Right ventricle myocardium inferior (tissue), 1 donor: ENCODE measurements at regions not wholly inside any gene's neighbourhood (a gene's known extent, or its start where the extent isn't known, plus 50 kb on each side); places are given as distances from the start of the nearest gene placed in this dataset.

Experiments used
- ATAC-seq: fragments of 200-7000 bp; cut with Tn5 transposase; one replicate; pipeline ENCODE4 v1.9.1; 2020; ENCODE audit warnings: mild to moderate bottlenecking, moderate library complexity
- DNase-seq: peaks from one replicate; pipeline ENCODE4 v3.0.0; 2021; ENCODE audit errors: missing footprints
- intact Hi-C: fragments of 100-400 bp; cut with DNase I; formaldehyde crosslinking; loops from one replicate; pipeline ENCODE4 v1.11.0; 2022
- donor health status: DM: no; HTN: yes; CAD: no; lungs with severe emphysema.

- DNase-seq (no peak), ATAC-seq (no peak)
- intact Hi-C loops = no loop called here
These were observed 79.4 kb upstream of the TTC34 start for GRCh38 chr1:2880812-2881295.

- no peak for DNase-seq
- intact Hi-C loops = no loop called here
- no peak for ATAC-seq
These were observed 80.1 kb upstream of the TTC34 start for GRCh38 chr1:2881556-2881955.

- peak; percentile 8 for ATAC-seq
- intact Hi-C loops = no loop called here
- DNase-seq = no peak
These were observed 81.6 kb upstream of the TTC34 start for GRCh38 chr1:2882966-2883696.

- intact Hi-C loops = no loop called here
- no peak for ATAC-seq
- no peak for DNase-seq
These were observed 83.5 kb upstream of the TTC34 start for GRCh38 chr1:2885001-2885400.

- intact Hi-C loops = no loop called here
- ATAC-seq (no peak), DNase-seq (no peak)
These were observed 85.1 kb upstream of the TTC34 start for GRCh38 chr1:2886631-2887030.

- intact Hi-C loops = no loop called here
- DNase-seq (no peak), ATAC-seq (no peak)
These were observed 86.7 kb upstream of the TTC34 start for GRCh38 chr1:2887941-2888855.

GRCh38 chr1:2890221-2890850, 88.8 kb upstream of the TTC34 start:
- no peak for DNase-seq
- intact Hi-C loops = no loop called here
- no peak for ATAC-seq

GRCh38 chr1:2891923-2892448, 90.5 kb upstream of the TTC34 start:
- no peak for DNase-seq
- no peak for ATAC-seq
- intact Hi-C loops = no loop called here

GRCh38 chr1:2893473-2894120, 92.1 kb upstream of the TTC34 start:
- intact Hi-C loops = no loop called here
- ATAC-seq = peak; percentile 10
- DNase-seq = no peak

- no peak for DNase-seq
- no peak for ATAC-seq
These were observed 93.0 kb upstream of the TTC34 start for GRCh38 chr1:2894381-2895041.

GRCh38 chr1:2896824-2897223, 95.3 kb upstream of the TTC34 start:
- intact Hi-C loops = no loop called here
- DNase-seq (no peak), ATAC-seq (no peak)

More at GRCh38 chr1:2894381-2895041, 93.0 kb upstream of the TTC34 start:
- intact Hi-C loops = no loop called here

GRCh38 chr1:2903226-2903625, 101.7 kb upstream of the TTC34 start:
- intact Hi-C loops = no loop called here
- ATAC-seq = no peak
- DNase-seq = no peak

GRCh38 chr1:2904191-2904590, 102.7 kb upstream of the TTC34 start:
- intact Hi-C loops = no loop called here
- DNase-seq (no peak), ATAC-seq (no peak)

- intact Hi-C loops = no loop called here
- ATAC-seq (no peak), DNase-seq (no peak)
These were observed 103.9 kb upstream of the TTC34 start for GRCh38 chr1:2905356-2905755.

- no peak for DNase-seq
- intact Hi-C loops = no loop called here
- no peak for ATAC-seq
These were observed 104.6 kb upstream of the TTC34 start for GRCh38 chr1:2906085-2906484.

GRCh38 chr1:2906620-2907019, 105.1 kb upstream of the TTC34 start:
- intact Hi-C loops = no loop called here
- no peak for ATAC-seq
- no peak for DNase-seq

GRCh38 chr1:2907051-2907450, 105.6 kb upstream of the TTC34 start:
- no peak for DNase-seq
- intact Hi-C loops = no loop called here
- ATAC-seq = no peak

GRCh38 chr1:2908081-2908480, 106.6 kb upstream of the TTC34 start:
- DNase-seq = no peak
- ATAC-seq = no peak
- intact Hi-C loops = no loop called here
